ENCODE measurements at regions not wholly inside any gene's neighbourhood (a gene's known extent, or its start where the extent isn't known, plus 50 kb on each side); places are given as distances from the start of the nearest gene placed in this dataset.
"Not testable (repeated sequence)": the region's sequence is repeated elsewhere in the genome, so short reads cannot be mapped to it uniquely, and the experiment has no call there.

DNA sequence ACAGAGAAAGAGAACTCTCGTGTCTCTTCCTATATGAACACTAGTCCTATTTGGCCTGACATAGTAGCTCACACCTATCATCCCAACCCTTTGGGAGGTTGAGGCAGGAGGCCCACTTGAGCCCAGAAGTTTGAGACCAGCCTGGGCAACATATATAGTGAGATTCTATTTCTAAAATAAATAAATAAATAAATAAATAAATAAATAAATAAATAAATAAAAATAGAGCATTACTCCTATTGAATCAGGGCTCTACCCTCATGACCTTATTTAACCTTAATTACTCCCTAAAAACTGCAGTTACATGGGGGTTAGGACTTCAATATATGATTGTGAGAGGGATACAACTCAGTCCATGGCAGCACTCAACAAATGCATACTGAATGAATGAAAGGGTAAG is 61.2 kb upstream of the GSC start:
- no peak for DNase-seq (ENCODE audit: low read depth)

GRCh38 chr14:94827711-94828447 is 58.0 kb upstream of the GSC start:
- DNase-seq (ENCODE audit: low read depth): no peak

GRCh38 chr14:94826774-94827173 is 56.9 kb upstream of the GSC start:
- DNase-seq (ENCODE audit: low read depth): no peak

DNA sequence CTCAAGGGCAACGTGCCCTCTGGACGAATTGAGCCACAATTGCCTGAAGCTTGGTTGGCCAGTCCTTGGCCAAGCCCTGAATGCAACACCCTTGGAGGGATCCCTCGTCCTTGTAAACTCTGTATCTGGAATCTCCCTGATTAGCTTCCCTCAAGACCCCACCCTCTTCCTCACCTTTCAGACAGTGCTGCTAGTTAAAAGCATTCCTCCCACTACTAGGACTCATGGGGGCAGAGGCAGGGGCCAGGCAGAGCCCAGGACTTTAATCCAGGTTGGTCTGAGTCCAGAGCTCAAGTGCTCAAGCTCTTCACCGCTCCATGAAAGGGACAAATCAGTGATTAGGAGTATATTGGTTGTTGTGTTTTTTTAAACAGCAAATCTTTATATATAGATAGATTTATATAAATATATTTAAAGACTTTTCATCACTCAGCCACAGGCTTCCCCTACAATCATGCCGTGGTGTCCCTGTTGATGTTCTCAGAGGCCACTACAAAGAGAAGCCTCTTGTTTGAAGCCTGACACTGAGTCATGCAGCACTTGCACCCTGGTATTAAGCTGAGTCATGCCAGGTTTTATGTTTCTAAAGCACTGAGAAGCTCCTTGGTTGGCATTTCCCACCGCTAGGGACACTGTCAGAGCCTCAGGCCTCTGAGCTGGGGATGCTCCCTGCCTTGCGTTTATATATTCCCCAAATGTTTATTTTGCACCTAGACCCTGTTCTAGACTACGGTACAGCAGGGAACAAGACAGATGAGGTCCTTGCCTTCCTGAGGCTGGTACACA is 53.8 kb upstream of the GSC start:
- no peak for DNase-seq (ENCODE audit: low read depth)

- no peak for DNase-seq (ENCODE audit: low read depth)
Observed at GRCh38 chr14:94821705-94822104, 51.8 kb upstream of the GSC start.

- not testable (repeated sequence) for DNase-seq (ENCODE audit: low read depth)
Observed at GRCh38 chr14:94820932-94821331, 51.0 kb upstream of the GSC start.

All from GM04504 (cell line).